ENCODE measurements at regions not wholly inside any gene's neighbourhood (a gene's known extent, or its start where the extent isn't known, plus 50 kb on each side); places are given as distances from the start of the nearest gene placed in this dataset.

- TF ChIP-seq ZNF275 (CRISPR knock-in tag; IDR thresholded peaks at IDR 0.05; ENCODE audit: borderline replicate concordance) (peak; percentile 72; the same call in 1 of the 2 replicates), HNF4G (IDR thresholded peaks at IDR 0.05; ENCODE audit: borderline replicate concordance, low read depth, low read length) (peak; percentile 83; the same call in 1 of the 2 replicates), HNF4G (CRISPR knock-in tag; IDR thresholded peaks at IDR 0.05; ENCODE audit: borderline replicate concordance, low read depth) (peak; percentile 82; the same call in 1 of the 2 replicates), ZNF468 (CRISPR knock-in tag; IDR thresholded peaks at IDR 0.05) (no peak), MTERF4 (CRISPR knock-in tag; IDR thresholded peaks at IDR 0.05) (no peak), ZBTB8A (CRISPR knock-in tag; IDR thresholded peaks at IDR 0.05; ENCODE audit: borderline replicate concordance, low read depth) (no peak; the same call in 1 of the 2 replicates), ZNF619 (CRISPR knock-in tag; IDR thresholded peaks at IDR 0.05) (no peak), PRDM10 (CRISPR knock-in tag; IDR thresholded peaks at IDR 0.05; ENCODE audit: low read depth) (no peak; the same call in 1 of the 2 replicates), ZMYM4 (CRISPR knock-in tag; IDR thresholded peaks at IDR 0.05) (peak; percentile 97), NFE2L1 (CRISPR knock-in tag; IDR thresholded peaks at IDR 0.05; ENCODE audit: borderline replicate concordance) (no peak), KAT8 (CRISPR knock-in tag; IDR thresholded peaks at IDR 0.05) (peak; percentile 85), PHF8 (CRISPR knock-in tag; IDR thresholded peaks at IDR 0.05) (peak; percentile 63), POLR2AphosphoS2 (IDR thresholded peaks at IDR 0.05; ENCODE audit: low read depth, low read length) (no peak), ZNF614 (CRISPR knock-in tag; IDR thresholded peaks at IDR 0.05; ENCODE audit: borderline replicate concordance) (peak; percentile 97), GLI4 (CRISPR knock-in tag; IDR thresholded peaks at IDR 0.05; ENCODE audit: borderline replicate concordance) (peak; percentile 37; the same call in 1 of the 2 replicates), ZNF572 (CRISPR knock-in tag; IDR thresholded peaks at IDR 0.05) (no peak), TAF15 (IDR thresholded peaks at IDR 0.05; ENCODE audit: low read depth, low read length, poor library complexity, severe bottlenecking) (no peak), CENPX (CRISPR knock-in tag; IDR thresholded peaks at IDR 0.05) (no peak), ZNF552 (CRISPR knock-in tag; IDR thresholded peaks at IDR 0.05; ENCODE audit: borderline replicate concordance) (no peak), PRDM15 (CRISPR knock-in tag; IDR thresholded peaks at IDR 0.05) (peak; percentile 93)
Observed at GRCh38 chr6:11392778-11393507, 144.6 kb upstream of the TMEM170B start (continued).

Data from HepG2 (cell line).